ENCODE measurements at regions not wholly inside any gene's neighbourhood (a gene's known extent, or its start where the extent isn't known, plus 50 kb on each side); places are given as distances from the start of the nearest gene placed in this dataset.

GRCh38 chr2:64250751-64251423, 106.7 kb upstream of the PELI1 start:
- ATAC-seq (peak; percentile 46), DNase-seq (ENCODE audit: low spot score) (peak; percentile 61)
- Histone ChIP-seq H2AFZ (no peak overlapping the region), H3K27me3 (ENCODE audit: insufficient read depth) (no peaks in the 10 kb centered on the region), H3K4me3 (peak overlapping the region; percentile 71), H3F3A (replicated peaks; ENCODE audit: low read depth) (peaks cover 17% of the 10 kb centered on the region), H3K4me1 (ENCODE audit: insufficient read depth) (peaks cover 45% of the 10 kb centered on the region), H3K4me2 (peak overlapping the region; percentile 70), H3K79me2 (replicated peaks; ENCODE audit: insufficient read depth) (peaks cover 62% of the 10 kb centered on the region), H3K9me2 (ENCODE audit: insufficient read depth) (no peaks in the 10 kb centered on the region), H3K27ac (ENCODE audit: low read depth) (peak overlapping the region; percentile 96), H4K20me1 (replicated peaks; ENCODE audit: insufficient read depth) (no peaks in the 10 kb centered on the region), H3K36me3 (ENCODE audit: insufficient read depth) (no peaks in the 10 kb centered on the region)
- TF ChIP-seq, protein P1, sequence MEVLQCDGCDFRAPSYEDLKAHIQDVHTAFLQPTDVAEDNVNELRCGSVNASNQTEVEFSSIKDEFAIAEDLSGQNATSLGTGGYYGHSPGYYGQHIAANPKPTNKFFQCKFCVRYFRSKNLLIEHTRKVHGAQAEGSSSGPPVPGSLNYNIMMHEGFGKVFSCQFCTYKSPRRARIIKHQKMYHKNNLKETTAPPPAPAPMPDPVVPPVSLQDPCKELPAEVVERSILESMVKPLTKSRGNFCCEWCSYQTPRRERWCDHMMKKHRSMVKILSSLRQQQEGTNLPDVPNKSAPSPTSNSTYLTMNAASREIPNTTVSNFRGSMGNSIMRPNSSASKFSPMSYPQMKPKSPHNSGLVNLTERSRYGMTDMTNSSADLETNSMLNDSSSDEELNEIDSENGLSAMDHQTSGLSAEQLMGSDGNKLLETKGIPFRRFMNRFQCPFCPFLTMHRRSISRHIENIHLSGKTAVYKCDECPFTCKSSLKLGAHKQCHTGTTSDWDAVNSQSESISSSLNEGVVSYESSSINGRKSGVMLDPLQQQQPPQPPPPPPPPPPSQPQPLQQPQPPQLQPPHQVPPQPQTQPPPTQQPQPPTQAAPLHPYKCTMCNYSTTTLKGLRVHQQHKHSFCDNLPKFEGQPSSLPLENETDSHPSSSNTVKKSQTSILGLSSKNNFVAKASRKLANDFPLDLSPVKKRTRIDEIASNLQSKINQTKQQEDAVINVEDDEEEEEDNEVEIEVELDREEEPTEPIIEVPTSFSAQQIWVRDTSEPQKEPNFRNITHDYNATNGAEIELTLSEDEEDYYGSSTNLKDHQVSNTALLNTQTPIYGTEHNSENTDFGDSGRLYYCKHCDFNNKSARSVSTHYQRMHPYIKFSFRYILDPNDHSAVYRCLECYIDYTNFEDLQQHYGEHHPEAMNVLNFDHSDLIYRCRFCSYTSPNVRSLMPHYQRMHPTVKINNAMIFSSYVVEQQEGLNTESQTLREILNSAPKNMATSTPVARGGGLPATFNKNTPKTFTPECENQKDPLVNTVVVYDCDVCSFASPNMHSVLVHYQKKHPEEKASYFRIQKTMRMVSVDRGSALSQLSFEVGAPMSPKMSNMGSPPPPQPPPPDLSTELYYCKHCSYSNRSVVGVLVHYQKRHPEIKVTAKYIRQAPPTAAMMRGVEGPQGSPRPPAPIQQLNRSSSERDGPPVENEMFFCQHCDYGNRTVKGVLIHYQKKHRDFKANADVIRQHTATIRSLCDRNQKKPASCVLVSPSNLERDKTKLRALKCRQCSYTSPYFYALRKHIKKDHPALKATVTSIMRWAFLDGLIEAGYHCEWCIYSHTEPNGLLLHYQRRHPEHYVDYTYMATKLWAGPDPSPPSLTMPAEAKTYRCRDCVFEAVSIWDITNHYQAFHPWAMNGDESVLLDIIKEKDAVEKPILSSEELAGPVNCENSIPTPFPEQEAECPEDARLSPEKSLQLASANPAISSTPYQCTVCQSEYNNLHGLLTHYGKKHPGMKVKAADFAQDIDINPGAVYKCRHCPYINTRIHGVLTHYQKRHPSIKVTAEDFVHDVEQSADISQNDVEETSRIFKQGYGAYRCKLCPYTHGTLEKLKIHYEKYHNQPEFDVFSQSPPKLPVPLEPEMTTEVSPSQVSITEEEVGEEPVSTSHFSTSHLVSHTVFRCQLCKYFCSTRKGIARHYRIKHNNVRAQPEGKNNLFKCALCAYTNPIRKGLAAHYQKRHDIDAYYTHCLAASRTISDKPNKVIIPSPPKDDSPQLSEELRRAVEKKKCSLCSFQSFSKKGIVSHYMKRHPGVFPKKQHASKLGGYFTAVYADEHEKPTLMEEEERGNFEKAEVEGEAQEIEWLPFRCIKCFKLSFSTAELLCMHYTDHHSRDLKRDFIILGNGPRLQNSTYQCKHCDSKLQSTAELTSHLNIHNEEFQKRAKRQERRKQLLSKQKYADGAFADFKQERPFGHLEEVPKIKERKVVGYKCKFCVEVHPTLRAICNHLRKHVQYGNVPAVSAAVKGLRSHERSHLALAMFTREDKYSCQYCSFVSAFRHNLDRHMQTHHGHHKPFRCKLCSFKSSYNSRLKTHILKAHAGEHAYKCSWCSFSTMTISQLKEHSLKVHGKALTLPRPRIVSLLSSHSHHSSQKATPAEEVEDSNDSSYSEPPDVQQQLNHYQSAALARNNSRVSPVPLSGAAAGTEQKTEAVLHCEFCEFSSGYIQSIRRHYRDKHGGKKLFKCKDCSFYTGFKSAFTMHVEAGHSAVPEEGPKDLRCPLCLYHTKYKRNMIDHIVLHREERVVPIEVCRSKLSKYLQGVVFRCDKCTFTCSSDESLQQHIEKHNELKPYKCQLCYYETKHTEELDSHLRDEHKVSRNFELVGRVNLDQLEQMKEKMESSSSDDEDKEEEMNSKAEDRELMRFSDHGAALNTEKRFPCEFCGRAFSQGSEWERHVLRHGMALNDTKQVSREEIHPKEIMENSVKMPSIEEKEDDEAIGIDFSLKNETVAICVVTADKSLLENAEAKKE (CRISPR knock-in tag; IDR thresholded peaks at IDR 0.05), result no peak
- TF ChIP-seq ZNF114 (CRISPR knock-in tag; IDR thresholded peaks at IDR 0.05) (no peak), REST (IDR thresholded peaks at IDR 0.05; ENCODE audit: unreplicated experiment) (no peak), POLR2AphosphoS5 (IDR thresholded peaks at IDR 0.05; ENCODE audit: low read depth) (no peak), EZH2 (IDR thresholded peaks at IDR 0.05; ENCODE audit: low read depth, unreplicated experiment) (no peak), NANOG (IDR thresholded peaks at IDR 0.05; ENCODE audit: borderline replicate concordance) (no peak), STAT1 (IDR thresholded peaks at IDR 0.05; ENCODE audit: unreplicated experiment) (no peak), CREB1 (CRISPR knock-in tag; IDR thresholded peaks at IDR 0.05; ENCODE audit: low read depth) (no peak), EZH2phosphoT487 (IDR thresholded peaks at IDR 0.05; ENCODE audit: unreplicated experiment) (no peak), ZNF331 (CRISPR knock-in tag; IDR thresholded peaks at IDR 0.05; ENCODE audit: low read depth) (no peak), JUNB (IDR thresholded peaks at IDR 0.05; ENCODE audit: unreplicated experiment) (no peak), CTCF (conservative IDR thresholded peaks at IDR 0.05; ENCODE audit: low read depth in 2 of 2) (no peak)
- TF ChIP-seq, protein P2, sequence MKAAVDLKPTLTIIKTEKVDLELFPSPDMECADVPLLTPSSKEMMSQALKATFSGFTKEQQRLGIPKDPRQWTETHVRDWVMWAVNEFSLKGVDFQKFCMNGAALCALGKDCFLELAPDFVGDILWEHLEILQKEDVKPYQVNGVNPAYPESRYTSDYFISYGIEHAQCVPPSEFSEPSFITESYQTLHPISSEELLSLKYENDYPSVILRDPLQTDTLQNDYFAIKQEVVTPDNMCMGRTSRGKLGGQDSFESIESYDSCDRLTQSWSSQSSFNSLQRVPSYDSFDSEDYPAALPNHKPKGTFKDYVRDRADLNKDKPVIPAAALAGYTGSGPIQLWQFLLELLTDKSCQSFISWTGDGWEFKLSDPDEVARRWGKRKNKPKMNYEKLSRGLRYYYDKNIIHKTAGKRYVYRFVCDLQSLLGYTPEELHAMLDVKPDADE (IDR thresholded peaks at IDR 0.05), result no peak
- Mint-ChIP-seq H3K4me1 (peaks cover 56% of the 10 kb centered on the region), H3K27me3 (ENCODE audit: insufficient read depth, low read depth, poor library complexity) (peaks cover 18% of the 10 kb centered on the region), H3K9me3 (peaks cover 4% of the 10 kb centered on the region; the same call in 2 of the 3 replicates), H3K4me3 (peak overlapping the region; percentile 95), H3K27ac (peak overlapping the region; percentile 85), H3K36me3 (ENCODE audit: low read depth) (peaks cover 68% of the 10 kb centered on the region)

Measured in GM23338 (cell line).